Vagina (tissue), 2 donors: ENCODE measurements at regions not wholly inside any gene's neighbourhood (a gene's known extent, or its start where the extent isn't known, plus 50 kb on each side); places are given as distances from the start of the nearest gene placed in this dataset.
A peak's percentile ranks its signal among the peaks of the same experiment; 100 is the strongest.

Experiments used
- DNase-seq, 2 donors: peaks; one replicate each; pipeline ENCODE4 v3.0.0-alpha.2; 2017; ENCODE audit errors: extremely low spot score in 2 of 2
- H3K27ac ChIP-seq: fragments of 200-600 bp; sonication (generic); one replicate; pipeline ENCODE4 v1.5.1; 2019
- H3K27me3 ChIP-seq: fragments of 200-600 bp; sonication (generic); one replicate; pipeline ENCODE4 v1.5.1; 2019
- H3K36me3 ChIP-seq, 2 donors: fragments of 200-600 bp; sonication (generic); one replicate each; pipeline ENCODE4 v1.5.1; 2017 to 2019
- H3K4me1 ChIP-seq: fragments of 200-600 bp; sonication (generic); one replicate; pipeline ENCODE4 v1.5.1; 2019
- H3K4me3 ChIP-seq, 2 donors: fragments of 200-600 bp; sonication (generic); 1 replicate in 1 of 2; 2 replicates in 1 of 2; pipeline ENCODE4 v1.5.1; 2016 to 2019
- H3K9me3 ChIP-seq: fragments of 200-600 bp; sonication (generic); one replicate; pipeline ENCODE4 v1.5.1; 2019
- CTCF ChIP-seq, 3 experiments: fragments of 450-650 bp in 2 of 3; fragments of 200-600 bp in 1 of 3; sonication (generic) in 1 of 3; IDR thresholded peaks; one replicate each; pipeline ENCODE4 v1.5.1; 2017 to 2019; ENCODE audit warnings: antibody characterized with exemption in 3 of 3, mild to moderate bottlenecking in 2 of 3, moderate library complexity in 2 of 3
- POLR2A ChIP-seq, 2 donors: fragments of 450-650 bp; IDR thresholded peaks; one replicate each; pipeline ENCODE4 v1.6.1; 2017; ENCODE audit warnings: antibody characterized with exemption in 2 of 2, mild to moderate bottlenecking in 2 of 2, moderate library complexity in 2 of 2
- POLR2AphosphoS5 ChIP-seq, 2 donors: sonication (generic); formaldehyde crosslinking; IDR thresholded peaks; one replicate each; pipeline ENCODE4 v1.9.0; 2017; ENCODE audit warnings: antibody characterized with exemption in 2 of 2, mild to moderate bottlenecking in 2 of 2, low read depth in 1 of 2; ENCODE audit not compliant: insufficient read depth in 1 of 2
- intact Hi-C: fragments of 100-400 bp; cut with DNase I; formaldehyde crosslinking; loops from one replicate; pipeline ENCODE4 v1.15.1; 2023

DNA sequence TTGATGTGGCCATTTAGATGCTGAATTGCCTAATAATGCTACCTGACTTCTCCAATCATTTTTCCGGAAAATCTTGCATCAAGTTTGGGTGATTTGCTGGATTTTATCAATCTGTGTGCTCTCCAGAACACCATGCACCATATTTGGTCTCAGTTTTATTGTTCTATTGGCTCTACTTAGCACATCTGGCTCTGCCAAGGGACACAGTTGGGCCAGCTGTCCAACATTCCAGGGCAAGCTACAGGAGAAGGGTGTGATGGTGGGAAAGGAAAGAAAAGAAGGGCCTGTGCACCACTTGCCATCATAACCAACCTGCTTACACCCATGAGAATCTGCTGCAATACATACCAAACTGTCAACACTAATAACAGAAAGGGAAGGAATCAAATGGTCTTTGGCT, 90.2 kb upstream of the NFIA start:
- Histone ChIP-seq H3K4me3 (no peak overlapping the region), H3K4me1 (peaks cover 20% of the 10 kb centered on the region), H3K27me3 (no peaks in the 10 kb centered on the region), H3K27ac (no peak overlapping the region), H3K36me3 (no peaks in the 10 kb centered on the region), H3K9me3 (no peaks in the 10 kb centered on the region)
- intact Hi-C loops = no loop called here
- no peak for DNase-seq
- TF ChIP-seq POLR2AphosphoS5 (IDR thresholded peaks at IDR 0.05; ENCODE audit: insufficient read depth in 1 of 2, low read depth in 1 of 2) (no peak), POLR2A (IDR thresholded peaks at IDR 0.05) (no peak), CTCF (IDR thresholded peaks at IDR 0.05) (no peak)

GRCh38 chr1:60990714-60991090, 91.7 kb upstream of the NFIA start:
- Histone ChIP-seq H3K9me3 (no peaks in the 10 kb centered on the region), H3K4me3 (no peak overlapping the region), H3K27ac (no peak overlapping the region), H3K4me1 (peaks cover 20% of the 10 kb centered on the region), H3K27me3 (no peaks in the 10 kb centered on the region), H3K36me3 (no peaks in the 10 kb centered on the region)
- DNase-seq = no peak
- no peak for TF ChIP-seq POLR2A (IDR thresholded peaks at IDR 0.05)
- TF ChIP-seq POLR2AphosphoS5 (IDR thresholded peaks at IDR 0.05; ENCODE audit: insufficient read depth in 1 of 2, low read depth in 1 of 2) = no peak
- TF ChIP-seq CTCF (IDR thresholded peaks at IDR 0.05) = no peak
- intact Hi-C loops = no loop called here

- intact Hi-C loops = loop anchor here (10.0 kb wide), 1 partner anchor 465 kb away; no protein-coding TSS in a partner anchor
- no peaks in the 10 kb centered on the region for H3K36me3 ChIP-seq
- H3K27ac ChIP-seq = peak overlapping the region; percentile 60
- H3K4me1 ChIP-seq = peaks cover 20% of the 10 kb centered on the region
- no peak for DNase-seq
- no peaks in the 10 kb centered on the region for H3K9me3 ChIP-seq
- no peaks in the 10 kb centered on the region for H3K27me3 ChIP-seq
- no peak overlapping the region for H3K4me3 ChIP-seq
- TF ChIP-seq POLR2AphosphoS5 (IDR thresholded peaks at IDR 0.05; ENCODE audit: insufficient read depth in 1 of 2, low read depth in 1 of 2) (no peak), CTCF (IDR thresholded peaks at IDR 0.05) (no peak), POLR2A (IDR thresholded peaks at IDR 0.05) (no peak)
Measured at GRCh38 chr1:60989749-60990713, 92.3 kb upstream of the NFIA start.

DNA sequence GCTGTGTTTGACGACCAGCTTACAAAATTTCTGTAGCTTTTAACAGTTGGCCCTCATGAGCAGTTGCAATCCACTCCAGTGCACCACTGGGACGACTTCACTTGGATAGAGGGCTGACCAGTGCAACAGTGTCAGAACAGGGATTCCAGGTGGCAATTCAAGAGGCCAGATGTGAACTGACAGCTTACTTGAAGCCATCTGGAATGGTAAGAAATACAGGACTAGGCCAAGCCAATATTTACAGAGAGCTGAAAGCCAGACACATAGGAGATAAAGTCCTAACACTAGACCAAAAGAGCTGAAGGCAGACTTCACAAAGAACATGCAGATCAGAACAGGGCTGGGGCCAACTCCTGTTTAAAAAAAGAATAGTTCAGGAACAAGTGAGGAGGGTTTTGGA, 93.5 kb upstream of the NFIA start:
- no peaks in the 10 kb centered on the region for H3K36me3 ChIP-seq
- H3K27ac ChIP-seq = no peak overlapping the region
- no peak overlapping the region for H3K4me3 ChIP-seq
- TF ChIP-seq CTCF (IDR thresholded peaks at IDR 0.05) (no peak), POLR2A (IDR thresholded peaks at IDR 0.05) (no peak), POLR2AphosphoS5 (IDR thresholded peaks at IDR 0.05; ENCODE audit: insufficient read depth in 1 of 2, low read depth in 1 of 2) (no peak)
- H3K9me3 ChIP-seq = no peaks in the 10 kb centered on the region
- H3K27me3 ChIP-seq = no peaks in the 10 kb centered on the region
- intact Hi-C loops = loop anchor here (10.0 kb wide), 1 partner anchor 466 kb away; no protein-coding TSS in a partner anchor
- no peak for DNase-seq
- peaks cover 20% of the 10 kb centered on the region for H3K4me1 ChIP-seq

GRCh38 chr1:60987904-60988303, 94.5 kb upstream of the NFIA start:
- Histone ChIP-seq H3K27me3 (no peaks in the 10 kb centered on the region), H3K36me3 (no peaks in the 10 kb centered on the region), H3K4me1 (peaks cover 20% of the 10 kb centered on the region), H3K4me3 (no peak overlapping the region), H3K9me3 (no peaks in the 10 kb centered on the region), H3K27ac (no peak overlapping the region)
- DNase-seq = no peak
- TF ChIP-seq CTCF (IDR thresholded peaks at IDR 0.05) = no peak
- no peak for TF ChIP-seq POLR2A (IDR thresholded peaks at IDR 0.05)
- intact Hi-C loops = loop anchor here (10.0 kb wide), 1 partner anchor 467 kb away; no protein-coding TSS in a partner anchor
